Vagina (tissue), 2 donors: ENCODE measurements at regions not wholly inside any gene's neighbourhood (a gene's known extent, or its start where the extent isn't known, plus 50 kb on each side); places are given as distances from the start of the nearest gene placed in this dataset.

ENCODE experiments used
- CTCF ChIP-seq, 3 experiments: fragments of 450-650 bp in 2 of 3; fragments of 200-600 bp in 1 of 3; sonication (generic) in 1 of 3; IDR thresholded peaks; one replicate each; pipeline ENCODE4 v1.5.1; 2017 to 2019; ENCODE audit warnings: antibody characterized with exemption in 3 of 3, mild to moderate bottlenecking in 2 of 3, moderate library complexity in 2 of 3
- POLR2A ChIP-seq, 2 donors: fragments of 450-650 bp; IDR thresholded peaks; one replicate each; pipeline ENCODE4 v1.6.1; 2017; ENCODE audit warnings: antibody characterized with exemption in 2 of 2, mild to moderate bottlenecking in 2 of 2, moderate library complexity in 2 of 2

GRCh38 chr14:49008363-49008762 is 577.8 kb downstream of the RPS29 start:
- TF ChIP-seq POLR2A (IDR thresholded peaks at IDR 0.05) (no peak), CTCF (IDR thresholded peaks at IDR 0.05) (no peak)
